Suprapubic skin (tissue), 4 donors: ENCODE measurements at regions not wholly inside any gene's neighbourhood (a gene's known extent, or its start where the extent isn't known, plus 50 kb on each side); places are given as distances from the start of the nearest gene placed in this dataset.

Experiments used
- DNase-seq, 2 donors: peaks; one replicate each; pipeline ENCODE4 v3.0.0-alpha.2; 2019; ENCODE audit warnings: low spot score in 2 of 2
- H3K27ac ChIP-seq: fragments of 200-600 bp; sonication (generic); one replicate; pipeline ENCODE4 v1.5.1; 2019
- H3K27me3 ChIP-seq: fragments of 200-600 bp; sonication (generic); one replicate; pipeline ENCODE4 v1.5.1; 2019
- H3K36me3 ChIP-seq: fragments of 200-600 bp; sonication (generic); one replicate; pipeline ENCODE4 v1.5.1; 2019
- H3K4me1 ChIP-seq: fragments of 200-600 bp; sonication (generic); one replicate; pipeline ENCODE4 v1.5.1; 2019
- H3K4me3 ChIP-seq: fragments of 200-600 bp; sonication (generic); one replicate; pipeline ENCODE4 v1.5.1; 2019; ENCODE audit warnings: mild to moderate bottlenecking
- H3K9me3 ChIP-seq: fragments of 200-600 bp; sonication (generic); one replicate; pipeline ENCODE4 v1.5.1; 2019
- CTCF ChIP-seq, 2 donors: fragments of 200-600 bp in 1 of 2; fragments of 450-650 bp in 1 of 2; sonication (generic) in 1 of 2; IDR thresholded peaks; one replicate each; pipeline ENCODE4 v1.5.1; 2016 to 2019; ENCODE audit warnings: antibody characterized with exemption in 2 of 2, mild to moderate bottlenecking in 1 of 2, moderate library complexity in 1 of 2
- EP300 ChIP-seq: sonication (generic); formaldehyde crosslinking; IDR thresholded peaks from one replicate; pipeline ENCODE4 v1.6.1; 2017; ENCODE audit warnings: antibody characterized with exemption
- POLR2A ChIP-seq, 2 donors: fragments of 450-650 bp; IDR thresholded peaks; one replicate each; pipeline ENCODE4 v1.6.1; 2017; ENCODE audit warnings: antibody characterized with exemption in 2 of 2, mild to moderate bottlenecking in 2 of 2, moderate library complexity in 2 of 2
- POLR2AphosphoS5 ChIP-seq, 3 donors: sonication (generic); formaldehyde crosslinking; IDR thresholded peaks; one replicate each; pipeline ENCODE4 v1.6.1; 2017; ENCODE audit warnings: antibody characterized with exemption in 3 of 3
- WGBS: methylation state at CpG from one replicate; pipeline ENCODE4 v1.1.5; 2018; 5-methylcytosine and 5-hydroxymethylcytosine counted together

- H3K9me3 ChIP-seq = no peaks in the 10 kb centered on the region
- DNase-seq = no peak
- no peak for TF ChIP-seq POLR2AphosphoS5 (IDR thresholded peaks at IDR 0.05)
- no peak for TF ChIP-seq CTCF (IDR thresholded peaks at IDR 0.05)
- TF ChIP-seq EP300 = no peak
- TF ChIP-seq POLR2A (IDR thresholded peaks at IDR 0.05) = no peak
- no peaks in the 10 kb centered on the region for H3K4me1 ChIP-seq
- H3K27ac ChIP-seq = no peak overlapping the region
- 88% methylated on average over 2 of the region's 2 CpGs for WGBS
- H3K27me3 ChIP-seq = no peaks in the 10 kb centered on the region
- H3K36me3 ChIP-seq = no peaks in the 10 kb centered on the region
- no peak overlapping the region for H3K4me3 ChIP-seq
Measured at GRCh38 chr11:112457532-112457931, 196.9 kb upstream of the PLET1 start.

GRCh38 chr11:112459001-112459400 is 198.3 kb upstream of the PLET1 start:
- no peak for DNase-seq
- Histone ChIP-seq H3K4me3 (no peak overlapping the region), H3K4me1 (no peaks in the 10 kb centered on the region), H3K27me3 (no peaks in the 10 kb centered on the region), H3K36me3 (no peaks in the 10 kb centered on the region), H3K27ac (no peak overlapping the region), H3K9me3 (no peaks in the 10 kb centered on the region)
- TF ChIP-seq POLR2A (IDR thresholded peaks at IDR 0.05) (no peak), CTCF (IDR thresholded peaks at IDR 0.05) (no peak), EP300 (no peak), POLR2AphosphoS5 (IDR thresholded peaks at IDR 0.05) (no peak)
- 57% methylated on average over 4 of the region's 4 CpGs for WGBS

GRCh38 chr11:112460141-112460540 is 199.5 kb upstream of the PLET1 start:
- TF ChIP-seq EP300 (no peak), POLR2AphosphoS5 (IDR thresholded peaks at IDR 0.05) (no peak), POLR2A (IDR thresholded peaks at IDR 0.05) (no peak), CTCF (IDR thresholded peaks at IDR 0.05) (no peak)
- H3K27me3 ChIP-seq = peaks cover 3% of the 10 kb centered on the region
- H3K9me3 ChIP-seq = no peaks in the 10 kb centered on the region
- DNase-seq = no peak
- no peak overlapping the region for H3K27ac ChIP-seq
- H3K36me3 ChIP-seq = no peaks in the 10 kb centered on the region
- WGBS = 82% methylated on average over 5 of the region's 5 CpGs
- no peak overlapping the region for H3K4me3 ChIP-seq
- no peaks in the 10 kb centered on the region for H3K4me1 ChIP-seq

GRCh38 chr11:112464949-112465348 is 204.3 kb upstream of the PLET1 start:
- 80% methylated on average over 1 of the region's 1 CpG for WGBS
- TF ChIP-seq CTCF (IDR thresholded peaks at IDR 0.05) (no peak), POLR2A (IDR thresholded peaks at IDR 0.05) (no peak), EP300 (no peak), POLR2AphosphoS5 (IDR thresholded peaks at IDR 0.05) (no peak)
- Histone ChIP-seq H3K36me3 (no peaks in the 10 kb centered on the region), H3K4me3 (no peak overlapping the region), H3K9me3 (no peaks in the 10 kb centered on the region), H3K27ac (no peak overlapping the region), H3K27me3 (peaks cover 6% of the 10 kb centered on the region), H3K4me1 (no peaks in the 10 kb centered on the region)
- no peak for DNase-seq

GRCh38 chr11:112465433-112466024 is 204.9 kb upstream of the PLET1 start:
- H3K36me3 ChIP-seq = no peaks in the 10 kb centered on the region
- H3K9me3 ChIP-seq = no peaks in the 10 kb centered on the region
- H3K27ac ChIP-seq = no peak overlapping the region
- no peak overlapping the region for H3K4me3 ChIP-seq
- DNase-seq = no peak
- WGBS = 53% methylated on average over 6 of the region's 6 CpGs
- TF ChIP-seq CTCF (IDR thresholded peaks at IDR 0.05) = no peak
- TF ChIP-seq EP300 = no peak
- TF ChIP-seq POLR2AphosphoS5 (IDR thresholded peaks at IDR 0.05) = no peak
- no peak for TF ChIP-seq POLR2A (IDR thresholded peaks at IDR 0.05)
- H3K27me3 ChIP-seq = peaks cover 6% of the 10 kb centered on the region
- H3K4me1 ChIP-seq = no peaks in the 10 kb centered on the region
